H1 (cell line): ENCODE measurements at regions not wholly inside any gene's neighbourhood (a gene's known extent, or its start where the extent isn't known, plus 50 kb on each side); places are given as distances from the start of the nearest gene placed in this dataset.

Experiments used
- ASH2L ChIP-seq: fragments of 200-600, 300-600 bp; sonication (generic); IDR thresholded peaks from one replicate; pipeline ENCODE4 v1.7.1; 2017; ENCODE audit warnings: low read length
- CREB1 ChIP-seq: IDR thresholded peaks from 2 replicates; pipeline ENCODE4 v1.6.1; 2012; ENCODE audit warnings: inconsistent platforms
- TBP ChIP-seq: IDR thresholded peaks from 2 replicates; pipeline ENCODE4 v1.6.1; 2011; ENCODE audit warnings: low read depth, low read length, improper control_type of control experiment

DNA sequence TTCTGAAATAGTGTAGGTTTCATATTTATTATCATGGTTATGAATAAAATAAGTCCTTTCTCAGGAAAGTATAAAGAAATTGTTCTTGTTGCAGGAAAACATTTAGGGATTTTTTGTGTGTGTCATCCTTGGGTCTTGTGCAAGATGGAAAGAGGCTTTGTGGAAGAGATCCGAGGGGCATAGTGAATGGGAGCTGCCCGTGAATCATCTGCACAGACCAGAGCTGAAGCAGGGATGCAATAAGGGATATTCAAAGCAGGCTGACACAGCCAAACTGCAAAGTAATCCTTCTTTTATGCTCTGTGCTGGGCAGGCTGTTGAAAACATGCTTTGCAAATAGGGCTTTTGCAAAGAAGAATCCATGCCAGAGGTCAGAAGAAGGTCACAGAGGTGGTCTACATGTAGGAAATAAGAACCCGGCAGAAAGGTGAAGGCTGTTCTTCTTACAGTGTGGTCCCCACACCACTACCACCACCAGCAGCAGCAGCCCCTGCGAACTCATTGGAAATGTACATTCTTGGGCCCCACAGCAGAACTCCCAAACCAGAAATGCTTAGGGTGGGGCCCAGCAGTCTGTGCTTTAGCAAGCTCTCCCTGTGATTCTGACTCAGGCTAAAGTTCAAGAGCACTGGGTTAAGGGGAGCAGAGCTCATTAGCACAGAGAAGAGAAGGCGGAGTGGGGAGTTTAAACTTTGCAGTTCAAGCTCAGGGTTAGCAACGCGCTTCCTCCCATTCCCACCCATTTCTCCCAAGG, 237.6 kb downstream of the QKI start (continued):
- TF ChIP-seq TBP (no peak), CREB1 (no peak), ASH2L (no peak)
